Esophagus squamous epithelium (tissue), 4 donors: ENCODE measurements at regions not wholly inside any gene's neighbourhood (a gene's known extent, or its start where the extent isn't known, plus 50 kb on each side); places are given as distances from the start of the nearest gene placed in this dataset.

Experiments used
- CTCF ChIP-seq, 6 experiments: fragments of 450-650 bp in 4 of 6; fragments of 200-600 bp in 2 of 6; sonication (generic) in 2 of 6; IDR thresholded peaks; one replicate each; pipeline ENCODE4 v1.5.1; 2016 to 2019; ENCODE audit warnings: antibody characterized with exemption in 6 of 6, mild to moderate bottlenecking in 4 of 6, moderate library complexity in 4 of 6
- POLR2A ChIP-seq, 4 donors: fragments of 450-650 bp; IDR thresholded peaks; one replicate each; pipeline ENCODE4 v1.6.1; 2017; ENCODE audit warnings: antibody characterized with exemption in 4 of 4, mild to moderate bottlenecking in 4 of 4, moderate library complexity in 3 of 4

- TF ChIP-seq CTCF (IDR thresholded peaks at IDR 0.05), result no peak
- TF ChIP-seq POLR2A (IDR thresholded peaks at IDR 0.05), result no peak
Observed at GRCh38 chr18:33900638-33901037, 322.6 kb downstream of the ASXL3 start.
